AML-193 (cell line): ENCODE measurements at regions not wholly inside any gene's neighbourhood (a gene's known extent, or its start where the extent isn't known, plus 50 kb on each side); places are given as distances from the start of the nearest gene placed in this dataset.
"Not testable (repeated sequence)": the region's sequence is repeated elsewhere in the genome, so short reads cannot be mapped to it uniquely, and the experiment has no call there.

Experiments used
- DNase-seq, 2 experiments: peaks; one replicate each; lab custom pipeline; 2025; lab: John Stamatoyannopoulos, UW

DNA sequence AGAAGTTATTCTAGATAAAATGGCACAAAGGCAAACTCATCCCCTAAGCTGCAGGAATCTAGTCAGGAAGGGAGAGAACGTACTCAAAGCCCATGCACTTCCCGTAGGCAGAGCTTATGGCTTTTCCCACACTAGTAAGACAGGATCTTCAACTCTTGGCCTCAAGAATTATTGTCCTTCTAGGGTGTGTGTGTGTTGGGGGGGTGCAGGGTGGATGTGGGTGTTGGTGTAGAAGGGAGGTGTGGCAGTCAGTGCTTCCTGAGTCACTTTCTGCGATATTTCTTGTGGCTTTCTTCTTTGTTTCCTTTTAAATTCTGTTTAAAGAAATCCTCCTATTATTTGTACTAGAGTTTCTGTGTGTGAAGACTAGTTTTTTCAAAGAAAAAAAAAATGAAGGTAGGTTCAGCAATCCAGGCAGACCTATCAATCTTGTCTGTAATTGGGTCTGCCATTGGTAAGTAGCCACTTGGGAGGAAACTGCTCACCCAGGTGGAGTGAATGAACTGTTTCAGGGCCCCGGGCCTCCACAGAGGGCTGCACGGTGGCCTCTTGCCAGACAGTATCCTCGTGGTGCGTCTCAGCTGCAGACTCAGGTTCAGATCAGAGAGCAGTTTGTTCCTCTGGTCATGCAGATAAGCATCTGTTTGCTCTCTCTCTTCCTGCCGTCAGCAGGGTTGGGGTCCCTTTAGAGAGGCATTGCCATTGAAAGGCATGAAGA, 131.9 kb downstream of the NPR3 start:
- no peak for DNase-seq

DNA sequence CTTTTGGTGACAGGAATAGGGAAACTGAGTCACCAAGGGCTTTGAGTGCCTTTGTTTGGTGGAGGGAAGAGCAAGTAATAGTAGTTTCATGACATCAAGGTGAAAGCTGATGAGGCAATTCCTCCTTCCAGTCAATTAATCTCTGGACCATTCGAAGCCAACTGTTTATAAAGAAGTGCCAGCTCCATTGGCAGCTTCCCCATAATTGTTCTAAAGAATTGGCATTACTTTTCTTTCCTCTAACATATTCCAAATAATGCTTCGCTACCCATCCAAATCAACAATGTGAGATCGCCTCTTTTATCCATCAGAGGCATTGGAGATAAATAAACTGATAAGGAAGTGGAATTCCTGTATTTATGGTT, 132.4 kb downstream of the NPR3 start:
- no peak for DNase-seq

DNA sequence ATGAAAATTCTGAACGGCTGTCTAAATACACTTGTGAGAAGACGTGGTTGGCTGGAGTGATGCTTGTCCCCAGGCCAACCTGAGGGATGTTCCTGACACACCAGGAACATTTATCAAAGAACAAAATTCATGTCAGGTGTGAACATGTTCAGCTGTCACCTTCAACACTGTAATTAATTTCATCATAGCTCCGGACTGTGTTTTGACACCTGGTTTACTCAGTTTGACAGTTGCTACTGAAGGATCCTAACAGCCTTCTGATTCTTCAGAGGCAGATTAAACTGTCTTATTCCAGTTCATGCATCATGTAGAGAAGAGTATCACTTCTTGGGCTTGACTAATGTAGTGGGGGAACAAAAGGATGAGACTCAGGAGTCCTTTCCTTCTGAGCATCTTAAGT, 134.1 kb downstream of the NPR3 start:
- no peak for DNase-seq

DNA sequence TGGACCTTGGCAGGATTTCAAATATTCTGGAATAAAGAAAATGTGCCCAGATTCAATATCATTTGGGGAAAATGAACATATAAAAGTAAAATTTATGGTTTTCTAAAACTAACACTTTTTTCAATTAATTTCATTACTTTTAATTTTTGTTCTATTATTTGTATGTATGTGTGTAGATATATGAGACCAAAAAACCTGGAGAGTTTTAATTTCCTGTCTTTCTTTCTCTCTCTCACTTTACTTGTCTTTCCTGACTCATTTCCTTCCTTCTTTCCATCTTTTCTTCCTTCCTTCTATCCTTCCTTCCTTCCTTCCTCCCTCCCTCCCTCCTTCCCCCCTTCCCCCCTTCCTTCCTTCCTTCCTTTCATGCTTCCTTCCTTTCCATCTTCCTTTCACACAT, 137.0 kb downstream of the NPR3 start:
- no peak for DNase-seq

DNA sequence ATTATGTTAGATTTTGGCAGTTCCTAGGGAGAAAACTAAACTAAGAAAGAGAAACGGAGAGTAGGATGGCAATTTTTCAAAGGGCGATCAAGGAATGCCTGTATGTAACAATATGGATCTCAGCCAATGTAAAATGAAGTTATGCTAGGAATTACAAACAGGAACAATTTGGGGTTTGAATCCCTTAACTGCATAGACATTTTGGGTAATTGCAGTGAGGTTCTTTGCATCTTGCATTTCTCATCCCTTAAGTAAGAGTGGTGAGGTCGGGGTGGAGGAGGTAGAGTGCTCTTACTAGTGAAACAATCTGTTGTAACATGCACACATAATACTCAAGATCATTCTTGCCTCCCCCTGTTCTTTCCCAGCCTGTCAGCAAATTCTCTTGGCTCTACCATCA, 137.6 kb downstream of the NPR3 start:
- DNase-seq, result no peak

DNA sequence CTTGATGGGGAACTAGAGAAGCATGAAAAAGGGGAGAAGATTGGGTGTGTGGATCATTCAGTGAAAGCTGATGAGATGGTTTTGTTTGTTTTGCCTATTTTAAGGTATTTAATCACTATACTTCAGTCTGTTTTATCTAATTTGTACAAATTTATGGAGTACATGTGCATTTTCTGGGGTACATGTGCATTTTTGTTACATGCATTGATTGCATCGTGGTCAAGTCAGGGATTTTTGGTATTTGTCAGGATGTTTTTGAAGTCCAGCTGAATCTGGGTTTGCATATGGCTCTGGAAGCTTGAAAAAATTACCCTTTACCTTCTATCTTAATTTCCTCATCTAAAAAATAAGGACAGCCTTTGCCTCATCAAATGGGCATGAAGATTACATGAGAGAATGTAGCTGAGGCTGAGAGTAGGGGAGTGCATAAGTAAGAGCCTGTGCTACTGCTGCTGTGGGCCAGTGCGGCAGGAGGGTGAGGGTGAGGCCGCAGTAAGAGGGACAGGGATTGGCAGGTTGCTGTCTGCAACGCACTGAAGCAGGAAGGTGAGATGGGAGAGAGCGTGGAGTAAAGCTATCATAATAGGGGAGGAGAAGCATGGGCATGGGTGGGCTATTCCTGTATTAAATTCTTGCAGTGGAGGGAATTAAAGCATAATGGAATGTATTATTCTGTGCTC, 139.8 kb downstream of the NPR3 start:
- no peak for DNase-seq

DNA sequence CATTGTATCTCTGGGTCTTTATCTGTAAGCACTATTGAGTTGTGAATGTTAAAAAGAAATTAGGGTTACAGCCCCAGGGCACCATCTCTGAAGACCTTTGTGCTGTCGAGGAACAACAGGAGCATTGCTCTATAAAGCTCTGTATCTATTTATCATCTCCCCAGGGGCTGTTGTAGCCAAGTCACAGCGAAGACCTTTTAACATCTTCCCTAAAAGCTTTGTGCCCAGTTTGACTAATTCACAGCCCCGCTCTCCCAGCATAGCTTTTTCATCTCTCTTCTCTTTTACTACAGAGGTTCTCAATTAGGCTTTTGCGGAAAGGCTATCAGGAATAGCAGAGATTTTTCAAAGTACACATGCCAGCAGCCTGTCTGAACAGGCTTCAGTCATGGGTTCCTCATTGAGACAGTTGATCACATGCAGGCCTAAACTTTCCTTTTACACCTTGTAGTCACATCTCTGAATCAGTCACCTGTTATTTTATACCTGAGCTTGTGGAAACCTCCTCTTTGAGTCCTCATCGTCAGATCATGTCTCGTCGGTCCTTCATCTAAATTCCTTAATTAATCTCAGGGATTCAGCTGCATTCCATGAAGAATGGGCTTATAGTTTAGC, 140.5 kb downstream of the NPR3 start:
- no peak for DNase-seq

DNA sequence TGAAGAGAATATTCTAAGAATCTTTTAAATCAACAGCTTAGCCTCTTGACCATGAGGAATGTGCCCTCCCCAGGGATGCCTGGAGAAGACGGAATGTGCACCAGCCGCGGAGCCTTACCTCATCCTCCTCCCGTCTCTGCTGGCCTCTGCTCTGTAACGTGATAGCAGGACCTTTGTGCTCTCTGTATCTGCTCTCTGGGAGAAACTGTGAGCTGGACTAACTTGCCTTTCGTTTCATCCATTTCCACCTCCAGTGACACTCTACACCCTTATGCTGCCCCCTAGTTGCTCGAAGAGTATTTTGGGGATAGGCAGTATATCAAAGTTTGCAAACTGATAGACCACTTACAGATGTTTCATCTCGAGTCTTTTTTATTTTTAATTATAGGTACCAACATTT, 141.4 kb downstream of the NPR3 start:
- no peak for DNase-seq

DNA sequence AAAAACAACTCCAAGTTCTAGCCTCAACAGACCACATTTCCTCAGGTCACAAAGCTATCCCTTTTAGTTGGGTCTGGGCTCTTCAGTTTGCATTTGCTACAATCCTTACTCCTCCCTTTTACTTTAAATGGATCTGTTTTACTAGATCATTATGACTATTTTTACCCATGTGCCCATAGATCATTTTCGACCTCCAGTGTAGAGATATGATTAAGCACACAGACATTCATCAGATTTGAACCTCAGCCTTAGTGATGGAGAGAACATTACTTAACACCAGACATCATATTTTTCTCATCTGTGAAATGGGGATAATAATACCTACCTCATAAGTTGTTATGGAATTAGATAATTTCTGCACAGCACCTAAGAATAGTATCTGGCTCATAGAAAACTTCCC, 141.9 kb downstream of the NPR3 start:
- DNase-seq, result no peak

DNA sequence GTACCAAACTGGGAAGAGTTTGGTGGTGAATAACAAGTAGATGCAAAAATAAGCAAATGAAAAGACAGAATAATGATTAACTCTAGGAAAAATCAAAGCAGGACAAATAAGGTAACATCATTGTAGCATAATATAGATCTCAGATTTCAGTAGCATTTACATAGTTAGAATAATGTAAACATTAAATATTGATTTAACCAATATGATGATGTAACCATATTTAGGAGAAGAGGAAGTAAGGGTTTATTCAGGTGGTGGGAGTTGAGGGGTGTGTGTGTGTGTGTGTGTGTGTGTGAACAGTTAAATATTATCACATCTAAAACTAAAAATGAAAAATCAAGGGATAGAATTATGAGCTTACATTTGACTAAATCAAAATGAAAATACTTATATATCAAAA, 143.4 kb downstream of the NPR3 start:
- no peak for DNase-seq

DNA sequence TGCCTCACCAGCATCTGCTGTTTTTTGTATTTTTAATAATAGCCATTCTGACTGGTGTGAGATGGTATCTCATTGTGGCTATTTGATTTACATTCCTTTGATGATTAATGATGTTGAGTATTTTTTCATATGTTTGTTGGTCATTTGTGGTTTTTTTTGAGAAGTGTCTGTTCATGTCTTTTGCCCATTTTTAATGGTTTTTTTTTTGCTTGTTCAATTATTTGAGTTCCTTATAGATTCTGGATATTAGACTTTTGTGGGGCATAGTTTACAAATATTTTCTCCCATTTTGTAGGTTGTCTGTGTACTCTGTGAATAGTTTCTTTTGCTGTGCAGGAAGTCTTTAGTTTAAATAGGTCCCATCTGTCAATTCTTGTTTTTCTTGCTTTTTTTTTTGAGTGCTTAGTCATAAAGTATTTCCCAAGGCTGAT, 148.1 kb downstream of the NPR3 start:
- no peak for DNase-seq

DNA sequence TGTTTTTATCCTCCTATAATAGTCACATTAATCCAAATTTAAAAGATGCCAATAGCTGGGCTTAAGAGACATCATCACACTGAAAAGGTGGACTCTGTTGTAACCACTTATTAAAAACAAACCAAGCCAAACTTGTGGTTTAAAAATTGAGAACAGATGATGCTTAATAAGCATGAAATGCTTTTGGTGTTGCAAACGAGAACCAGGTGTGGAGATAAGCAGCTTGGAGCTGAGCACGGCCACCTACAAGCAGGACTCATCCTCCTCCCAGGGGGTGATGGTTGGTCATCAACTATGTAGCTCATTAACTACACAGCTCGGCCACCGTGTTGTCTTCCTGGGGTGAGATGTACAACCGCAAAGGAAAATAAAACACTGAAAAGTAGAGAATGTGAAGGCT, 154.4 kb downstream of the NPR3 start:
- no peak for DNase-seq

DNA sequence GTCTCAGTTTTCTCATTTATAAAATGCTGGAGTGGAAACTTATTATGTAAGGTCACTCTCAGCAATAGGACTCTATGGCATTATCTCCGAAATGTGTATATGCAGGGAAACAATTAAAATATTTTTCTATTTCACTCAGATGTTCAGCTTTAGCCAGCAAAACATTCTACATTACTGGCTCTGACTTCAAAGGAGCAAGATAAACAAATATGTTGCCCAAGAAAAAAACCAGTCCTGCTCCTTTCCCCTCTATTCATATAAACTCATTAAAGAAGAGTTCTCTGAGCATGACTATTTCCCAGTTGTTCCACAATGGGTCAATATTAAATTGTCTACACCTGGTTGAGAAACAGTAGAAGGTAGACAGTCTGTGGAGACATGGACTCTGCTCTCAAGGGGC, 155.0 kb downstream of the NPR3 start:
- DNase-seq, result no peak

DNA sequence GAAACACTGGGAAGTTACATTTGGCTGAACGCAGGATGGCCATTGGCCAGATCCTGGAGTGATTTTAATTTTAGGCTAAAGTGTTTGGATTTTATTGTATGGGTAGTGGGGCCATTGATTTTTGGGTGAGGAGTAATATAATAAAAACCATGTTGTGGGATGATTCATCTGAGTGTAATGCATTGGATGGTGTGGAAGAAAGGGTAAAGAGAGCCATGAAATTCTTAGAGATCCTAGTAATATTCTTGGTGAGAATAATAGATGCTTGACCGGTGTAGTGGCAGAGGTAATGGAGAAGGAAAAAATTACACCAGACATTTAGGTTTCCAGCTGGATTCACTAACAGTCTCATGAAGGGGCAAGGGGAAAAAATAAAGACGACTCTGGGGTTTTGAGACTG, 158.1 kb downstream of the NPR3 start:
- DNase-seq, result no peak

DNA sequence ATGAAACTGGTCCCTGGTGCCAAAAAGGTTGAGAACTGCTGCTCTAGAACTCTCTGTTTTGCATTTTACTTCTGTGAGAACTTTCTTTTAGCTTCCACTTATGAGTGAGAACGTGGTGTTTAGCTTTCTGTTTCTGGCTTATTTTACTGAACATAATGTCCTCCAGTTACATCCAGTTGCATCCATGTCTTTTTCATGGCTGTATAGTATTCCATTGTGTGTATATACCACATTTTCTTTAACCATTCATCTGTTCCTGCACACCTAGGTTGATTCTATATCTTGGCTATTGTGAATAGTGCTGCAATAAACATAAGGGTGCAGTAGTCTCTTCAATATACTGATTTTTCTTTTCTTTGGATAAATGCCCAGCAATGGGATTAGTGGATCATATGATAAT, 165.7 kb downstream of the NPR3 start:
- no peak for DNase-seq

DNA sequence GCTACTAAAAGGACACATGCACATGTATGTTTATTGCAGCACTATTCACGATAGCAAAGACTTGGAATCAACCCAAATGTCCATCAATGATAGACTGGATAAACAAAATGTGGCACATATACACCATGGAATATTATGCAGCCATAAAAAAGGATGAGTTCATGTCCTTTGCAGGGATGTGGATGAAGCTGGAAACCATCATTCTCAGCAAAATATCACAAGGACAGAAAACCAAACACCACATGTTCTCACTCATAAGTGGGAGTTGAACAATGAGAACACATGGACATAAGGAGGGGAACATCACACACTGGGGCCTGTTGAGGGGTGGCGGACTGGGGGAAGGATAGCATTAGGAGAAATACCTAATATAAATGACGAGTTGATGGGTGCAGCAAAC, 168.2 kb downstream of the NPR3 start:
- not testable (repeated sequence) for DNase-seq

DNA sequence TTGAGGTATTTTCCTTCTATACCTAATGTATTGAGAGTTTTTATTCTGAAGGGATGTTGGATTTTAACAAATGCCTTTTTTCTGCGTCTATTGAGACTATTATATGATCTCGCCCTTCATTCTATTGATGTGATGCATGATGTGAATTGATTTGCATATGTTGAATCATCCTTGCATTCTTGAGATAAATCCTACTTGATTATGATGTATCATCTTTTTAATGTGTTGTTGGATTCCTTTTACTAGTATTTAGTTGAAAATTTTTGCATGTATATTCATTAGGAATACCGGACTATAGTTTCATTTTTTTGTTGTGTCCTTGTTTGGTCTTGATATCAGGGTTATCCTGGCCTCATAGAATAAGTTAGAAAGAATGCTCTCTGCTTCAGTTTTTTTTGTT, 169.7 kb downstream of the NPR3 start:
- no peak for DNase-seq

DNA sequence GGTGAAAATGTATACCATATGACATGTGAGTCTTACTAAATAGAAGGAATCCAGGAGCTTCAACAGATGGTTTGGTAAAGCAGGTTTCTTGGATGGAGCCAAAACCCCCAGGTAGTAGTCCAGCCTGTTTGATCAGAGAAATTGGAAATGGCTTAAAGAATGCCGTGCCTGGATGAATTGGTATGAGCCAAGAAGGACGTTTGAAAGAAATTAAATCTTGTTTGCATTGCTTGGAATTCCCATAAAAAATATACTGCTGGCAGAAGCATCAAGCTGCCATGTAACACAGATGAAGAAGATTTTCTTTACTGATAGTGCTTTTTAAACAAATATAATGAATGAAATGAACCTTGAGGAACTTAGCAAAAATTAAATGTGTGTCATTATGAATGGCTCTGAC, 176.3 kb downstream of the NPR3 start:
- DNase-seq, result no peak

DNA sequence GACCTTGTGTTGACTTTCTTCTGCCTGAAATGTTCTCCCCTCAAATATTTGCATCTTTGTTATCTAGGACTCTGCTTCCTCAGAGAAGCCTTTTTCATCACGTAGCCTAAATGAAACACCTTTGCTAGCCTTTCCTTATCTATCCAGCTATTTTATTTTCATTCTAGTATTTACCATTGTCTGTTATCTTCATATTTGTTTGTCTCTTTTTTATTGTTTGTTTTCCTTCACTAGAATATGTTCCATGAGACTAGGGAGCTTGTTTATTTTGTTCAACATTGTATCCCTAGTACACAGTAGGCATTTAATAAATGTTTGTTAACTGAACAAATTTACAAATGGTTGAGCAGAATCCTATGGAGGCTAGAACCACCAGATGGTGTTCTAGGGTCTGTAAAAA, 178.0 kb downstream of the NPR3 start:
- no peak for DNase-seq

DNA sequence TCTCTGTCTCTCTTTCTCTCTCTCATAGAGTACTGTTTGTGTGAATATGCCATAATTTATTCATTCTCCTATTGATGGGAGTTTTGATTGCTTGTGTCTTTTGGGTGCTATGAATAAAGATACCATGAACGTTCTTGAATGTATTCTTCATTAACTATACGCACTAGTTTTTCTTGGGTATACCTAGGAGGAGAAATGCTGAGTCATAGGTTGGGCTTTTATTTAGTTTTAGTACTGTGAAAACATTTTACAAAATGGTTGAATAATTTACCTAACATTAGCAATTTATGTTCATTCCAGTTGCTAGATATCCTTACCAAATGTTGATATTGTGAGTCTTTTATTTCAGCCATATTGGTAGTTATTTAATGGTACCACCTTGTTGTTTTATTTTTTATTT, 192.5 kb downstream of the NPR3 start:
- no peak for DNase-seq

DNA sequence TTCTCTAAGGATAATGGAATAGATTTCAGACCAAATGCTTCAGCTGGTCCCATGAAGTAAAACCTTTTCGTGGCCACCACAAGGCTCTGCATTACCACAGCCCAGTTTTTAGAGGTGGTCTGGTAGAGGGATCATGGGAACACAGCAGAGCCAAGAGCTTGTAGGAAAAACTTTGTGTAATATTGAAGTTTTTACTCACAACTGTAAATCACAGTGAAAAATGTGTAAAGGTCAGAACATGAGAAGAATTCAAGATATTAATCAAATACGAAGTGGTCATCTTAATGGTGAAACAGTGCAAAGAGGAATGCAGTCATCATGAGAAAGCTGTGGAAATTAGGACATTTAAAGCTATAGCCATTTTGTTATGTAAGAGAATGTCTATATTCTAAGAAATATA, 197.5 kb downstream of the NPR3 start:
- DNase-seq, result no peak

DNA sequence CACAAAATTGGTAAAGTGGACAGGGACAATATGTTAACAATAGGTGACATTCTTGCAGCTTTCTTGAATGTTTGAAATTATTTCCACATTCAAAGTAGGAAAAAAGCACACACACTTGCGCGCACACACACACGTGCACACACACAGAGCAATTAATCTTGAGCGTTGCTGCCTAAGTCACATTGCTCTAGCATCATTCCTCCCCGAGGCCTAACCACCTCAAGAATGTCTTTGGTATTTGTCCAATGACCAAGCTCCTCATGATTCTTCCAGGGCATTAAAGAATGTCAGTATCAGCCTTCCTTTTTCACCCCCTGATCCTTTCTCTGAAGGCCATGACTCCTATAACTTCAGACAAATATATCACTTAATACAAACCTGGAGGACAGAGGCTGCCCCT, 198.1 kb downstream of the NPR3 start:
- no peak for DNase-seq

DNA sequence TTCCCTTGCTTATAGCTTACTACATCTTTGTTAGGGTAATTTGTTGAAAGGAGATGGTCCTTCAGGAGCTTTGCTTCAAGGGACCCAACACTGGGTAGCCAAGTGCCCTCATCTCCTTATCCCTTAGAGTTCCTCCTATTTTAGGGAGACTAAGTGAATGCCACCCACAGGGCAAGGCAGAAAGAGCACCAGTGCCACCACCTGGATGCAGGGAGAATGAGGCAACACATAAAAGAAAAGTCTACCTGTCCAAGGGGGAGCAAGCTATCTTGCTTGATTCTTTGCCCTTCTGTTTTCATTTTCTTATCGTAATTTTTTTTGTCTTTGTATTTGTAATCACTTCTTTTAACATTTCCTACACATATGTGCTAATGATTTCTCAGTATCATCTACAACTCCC, 205.5 kb downstream of the NPR3 start:
- DNase-seq, result no peak

DNA sequence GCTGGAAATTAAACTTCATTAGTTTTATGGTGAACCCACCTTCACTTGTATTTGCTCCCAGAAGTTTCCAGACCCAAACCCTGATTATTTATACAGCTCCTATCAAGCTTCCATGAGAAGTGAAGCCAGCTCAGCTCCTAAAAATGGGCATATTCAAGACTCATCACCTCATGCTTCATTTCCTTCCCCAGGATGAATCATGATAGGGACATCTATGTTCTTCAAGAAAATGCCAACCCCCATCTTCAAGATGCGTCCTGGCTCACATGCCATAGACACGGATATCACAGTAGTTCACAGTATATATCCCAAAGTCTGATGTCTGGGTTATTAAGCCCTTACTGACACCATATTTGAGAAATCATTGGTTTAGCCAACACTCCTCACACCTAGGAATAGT, 217.6 kb downstream of the NPR3 start:
- DNase-seq, result no peak
